ENCODE measurements at regions not wholly inside any gene's neighbourhood (a gene's known extent, or its start where the extent isn't known, plus 50 kb on each side); places are given as distances from the start of the nearest gene placed in this dataset.

- no peaks in the 10 kb centered on the region for H3K9me3 ChIP-seq (replicated peaks; ENCODE audit: control insufficient read depth, insufficient read depth, low read length)
- in situ Hi-C loops (cut with MboI), result no loop called here
- H3K27me3 ChIP-seq (replicated peaks in 1 of 2; ENCODE audit: control insufficient read depth in 2 of 2, insufficient read depth in 2 of 2, low read length in 1 of 2), result no peaks in the 10 kb centered on the region
- CTCF ChIA-PET, result no interaction called here
- no peak overlapping the region for H2AFZ ChIP-seq (ENCODE audit: control insufficient read depth, low read depth, low read length)
- FAIRE-seq, result no peak
- ATAC-seq, result no peak
- 26% methylated on average over 2 of the region's 2 CpGs for WGBS (ENCODE audit: insufficient coverage, insufficient replicate concordance, low lambda C conversion rate, missing lambda C conversion rate)
- H3K4me1 ChIP-seq (ENCODE audit: control insufficient read depth, insufficient read depth, low read length), result no peaks in the 10 kb centered on the region
- RAD21 ChIA-PET (ENCODE audit: unreplicated experiment), result no interaction called here
- SMC1A ChIA-PET (ENCODE audit: uncharacterized antibody, unreplicated experiment), result no interaction called here
- no peak overlapping the region for H3K27ac ChIP-seq (ENCODE audit: control insufficient read depth, insufficient read depth)
- no peaks in the 10 kb centered on the region for H3K36me3 ChIP-seq (ENCODE audit: control insufficient read depth in 2 of 2, insufficient read depth in 2 of 2, low read length in 1 of 2)
- H3K9ac ChIP-seq (ENCODE audit: control insufficient read depth, insufficient read depth, low read length), result no peak overlapping the region
- BruUV-seq (replicated peaks), result no TSS peak
- TF ChIP-seq KLF5 (IDR thresholded peaks at IDR 0.05; ENCODE audit: partially characterized antibody), result no peak
- no peak for TF ChIP-seq SKIL (IDR thresholded peaks at IDR 0.05; ENCODE audit: low read depth, poor library complexity, severe bottlenecking)
- no peak for TF ChIP-seq ZNF207 (IDR thresholded peaks at IDR 0.05; ENCODE audit: borderline replicate concordance)
- no peak for TF ChIP-seq ZBTB40 (IDR thresholded peaks at IDR 0.05; ENCODE audit: borderline replicate concordance)
- TF ChIP-seq STAT1 (conservative IDR thresholded peaks at IDR 0.05), result no peak
- no peak for TF ChIP-seq NFXL1 (IDR thresholded peaks at IDR 0.05; ENCODE audit: borderline replicate concordance)
- no peak for TF ChIP-seq TARDBP (IDR thresholded peaks at IDR 0.05; ENCODE audit: borderline replicate concordance)
- no peak for TF ChIP-seq MTA2 (IDR thresholded peaks at IDR 0.05; ENCODE audit: low read depth)
- no peak for TF ChIP-seq RELB (IDR thresholded peaks at IDR 0.05; ENCODE audit: low read depth)
- TF ChIP-seq SIN3A (IDR thresholded peaks at IDR 0.05; ENCODE audit: low read depth, low read length), result no peak
- no peak for TF ChIP-seq CREM (IDR thresholded peaks at IDR 0.05; ENCODE audit: low read depth)
- no peaks in the 10 kb centered on the region for H4K20me1 ChIP-seq (ENCODE audit: control insufficient read depth, insufficient read depth)
- no peak overlapping the region for H3K4me2 ChIP-seq (ENCODE audit: control insufficient read depth, insufficient read depth)
- POLR2A ChIA-PET, result no interaction called here
- no peak overlapping the region for H3K4me3 ChIP-seq
- intact Hi-C loops (cut with micrococcal nuclease; ENCODE audit: unreplicated experiment), result no loop called here
- no peak for DNase-seq (ENCODE audit: low read depth, low spot score)
- no peaks in the 10 kb centered on the region for H3K79me2 ChIP-seq (ENCODE audit: control insufficient read depth, insufficient read depth, low read length)
Observed at GRCh38 chr5:165404917-165405316, 1899.5 kb downstream of the MAT2B start.

Data from GM12878 (cell line).